ENCODE measurements at regions not wholly inside any gene's neighbourhood (a gene's known extent, or its start where the extent isn't known, plus 50 kb on each side); places are given as distances from the start of the nearest gene placed in this dataset.

GRCh38 chr5:18079831-18080230 lies 445.6 kb downstream of the TAF11L14 start:
- Histone ChIP-seq H3K27me3 (ENCODE audit: insufficient read depth, low read length) (no peaks in the 10 kb centered on the region), H3K9me3 (ENCODE audit: control insufficient read depth, low read depth, low read length) (no peaks in the 10 kb centered on the region), H3K79me2 (ENCODE audit: insufficient read depth, low read length) (no peaks in the 10 kb centered on the region), H2BK15ac (ENCODE audit: low read depth, low read length) (no peak overlapping the region), H3K27ac (ENCODE audit: insufficient read length, low read depth, low read length) (no peak overlapping the region), H3T11ph (ENCODE audit: low read length) (no peak overlapping the region), H4K91ac (ENCODE audit: insufficient read length, low read depth, low read length) (no peak overlapping the region), H4K8ac (replicated peaks; ENCODE audit: insufficient read length, low read depth, low read length) (no peak overlapping the region), H2AFZ (ENCODE audit: low read length) (no peak overlapping the region), H3K4me2 (ENCODE audit: insufficient read depth, insufficient read length, low read length) (no peak overlapping the region), H2AK5ac (ENCODE audit: insufficient read length, low read length) (no peak overlapping the region), H2BK20ac (ENCODE audit: low read depth, low read length, poor library complexity, severe bottlenecking) (no peak overlapping the region), H3K23ac (ENCODE audit: insufficient read length, low read depth, low read length) (no peak overlapping the region), H2BK120ac (ENCODE audit: low read depth, low read length, poor library complexity, severe bottlenecking) (no peak overlapping the region), H2BK5ac (ENCODE audit: insufficient read length, low read length) (no peak overlapping the region), H3K14ac (ENCODE audit: insufficient read depth, low read length) (no peak overlapping the region), H3K4ac (ENCODE audit: low read depth, low read length) (no peak overlapping the region), H4K20me1 (ENCODE audit: control insufficient read depth, insufficient read depth, insufficient read length) (no peaks in the 10 kb centered on the region), H3K56ac (ENCODE audit: insufficient read length, low read depth, low read length) (no peak overlapping the region), H4K5ac (ENCODE audit: insufficient read length, low read depth, low read length) (no peak overlapping the region), H3K18ac (ENCODE audit: insufficient read length, low read depth, low read length) (no peak overlapping the region), H2BK12ac (ENCODE audit: insufficient read length, low read depth, low read length) (no peak overlapping the region), H3K23me2 (ENCODE audit: insufficient read length, low read depth, low read length, poor library complexity, severe bottlenecking) (no peaks in the 10 kb centered on the region), H3K9ac (ENCODE audit: extremely low read depth, insufficient read length, low read length) (no peak overlapping the region), H3K79me1 (ENCODE audit: insufficient read depth, low read depth, low read length, poor library complexity, severe bottlenecking) (no peaks in the 10 kb centered on the region), H3K4me1 (ENCODE audit: insufficient read depth, low read length) (no peaks in the 10 kb centered on the region)
- DNase-seq: no peak
- no peaks in the 10 kb centered on the region for H3K9me3 Mint-ChIP-seq
- no peaks in the 10 kb centered on the region for H3K4me1 Mint-ChIP-seq
- no peak overlapping the region for H3K4me3 Mint-ChIP-seq
- no peaks in the 10 kb centered on the region for H3K27me3 Mint-ChIP-seq (ENCODE audit: low read depth)
- TF ChIP-seq, protein P1, sequence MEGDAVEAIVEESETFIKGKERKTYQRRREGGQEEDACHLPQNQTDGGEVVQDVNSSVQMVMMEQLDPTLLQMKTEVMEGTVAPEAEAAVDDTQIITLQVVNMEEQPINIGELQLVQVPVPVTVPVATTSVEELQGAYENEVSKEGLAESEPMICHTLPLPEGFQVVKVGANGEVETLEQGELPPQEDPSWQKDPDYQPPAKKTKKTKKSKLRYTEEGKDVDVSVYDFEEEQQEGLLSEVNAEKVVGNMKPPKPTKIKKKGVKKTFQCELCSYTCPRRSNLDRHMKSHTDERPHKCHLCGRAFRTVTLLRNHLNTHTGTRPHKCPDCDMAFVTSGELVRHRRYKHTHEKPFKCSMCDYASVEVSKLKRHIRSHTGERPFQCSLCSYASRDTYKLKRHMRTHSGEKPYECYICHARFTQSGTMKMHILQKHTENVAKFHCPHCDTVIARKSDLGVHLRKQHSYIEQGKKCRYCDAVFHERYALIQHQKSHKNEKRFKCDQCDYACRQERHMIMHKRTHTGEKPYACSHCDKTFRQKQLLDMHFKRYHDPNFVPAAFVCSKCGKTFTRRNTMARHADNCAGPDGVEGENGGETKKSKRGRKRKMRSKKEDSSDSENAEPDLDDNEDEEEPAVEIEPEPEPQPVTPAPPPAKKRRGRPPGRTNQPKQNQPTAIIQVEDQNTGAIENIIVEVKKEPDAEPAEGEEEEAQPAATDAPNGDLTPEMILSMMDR (conservative IDR thresholded peaks at IDR 0.05): no peak
- no CpG with 5 or more reads among the region's 3 CpGs for WGBS (ENCODE audit: extremely low coverage, insufficient read length, low lambda C conversion rate)
- no peaks in the 10 kb centered on the region for H3K36me3 Mint-ChIP-seq (ENCODE audit: insufficient read depth in 1 of 3, low read depth in 3 of 3)
- H3K27ac Mint-ChIP-seq: no peak overlapping the region

Measured in H9 (cell line).